ENCODE measurements at regions not wholly inside any gene's neighbourhood (a gene's known extent, or its start where the extent isn't known, plus 50 kb on each side); places are given as distances from the start of the nearest gene placed in this dataset.

GRCh38 chr11:69957849-69958248 lies 120.3 kb upstream of the ANO1 start:
- Histone ChIP-seq H3K9me3 (ENCODE audit: severe bottlenecking) (no peaks in the 10 kb centered on the region), H3K27me3 (ENCODE audit: insufficient read depth, low read depth, severe bottlenecking) (no peaks in the 10 kb centered on the region), H3K27ac (no peak overlapping the region), H3K36me3 (no peaks in the 10 kb centered on the region), H3K4me3 (ENCODE audit: low read depth, low read length) (no peak overlapping the region)
- no peak for DNase-seq
- no peak for TF ChIP-seq CTCF (IDR thresholded peaks at IDR 0.05; ENCODE audit: low read depth, low read length)

- Histone ChIP-seq H3K9me3 (ENCODE audit: severe bottlenecking) (no peaks in the 10 kb centered on the region), H3K4me3 (ENCODE audit: low read depth, low read length) (no peak overlapping the region), H3K36me3 (no peaks in the 10 kb centered on the region), H3K27ac (no peak overlapping the region), H3K27me3 (ENCODE audit: insufficient read depth, low read depth, severe bottlenecking) (no peaks in the 10 kb centered on the region)
- TF ChIP-seq CTCF (IDR thresholded peaks at IDR 0.05; ENCODE audit: low read depth, low read length) = no peak
- DNase-seq = no peak
Observed at GRCh38 chr11:69958308-69958707, 119.8 kb upstream of the ANO1 start.

GRCh38 chr11:69959461-69959860 lies 118.7 kb upstream of the ANO1 start:
- TF ChIP-seq CTCF (IDR thresholded peaks at IDR 0.05; ENCODE audit: low read depth, low read length) = no peak
- Histone ChIP-seq H3K27me3 (ENCODE audit: insufficient read depth, low read depth, severe bottlenecking) (no peaks in the 10 kb centered on the region), H3K36me3 (no peaks in the 10 kb centered on the region), H3K27ac (no peak overlapping the region), H3K4me3 (ENCODE audit: low read depth, low read length) (no peak overlapping the region), H3K9me3 (ENCODE audit: severe bottlenecking) (no peaks in the 10 kb centered on the region)
- DNase-seq = no peak

GRCh38 chr11:69961738-69962137 lies 116.4 kb upstream of the ANO1 start:
- Histone ChIP-seq H3K4me3 (ENCODE audit: low read depth, low read length) (no peak overlapping the region), H3K9me3 (ENCODE audit: severe bottlenecking) (no peaks in the 10 kb centered on the region), H3K27me3 (ENCODE audit: insufficient read depth, low read depth, severe bottlenecking) (no peaks in the 10 kb centered on the region), H3K36me3 (no peaks in the 10 kb centered on the region), H3K27ac (no peak overlapping the region)
- no peak for DNase-seq
- no peak for TF ChIP-seq CTCF (IDR thresholded peaks at IDR 0.05; ENCODE audit: low read depth, low read length)

- no peaks in the 10 kb centered on the region for H3K9me3 ChIP-seq (ENCODE audit: severe bottlenecking)
- no peak overlapping the region for H3K4me3 ChIP-seq (ENCODE audit: low read depth, low read length)
- TF ChIP-seq CTCF (IDR thresholded peaks at IDR 0.05; ENCODE audit: low read depth, low read length) = no peak
- DNase-seq = no peak
- H3K27ac ChIP-seq = no peak overlapping the region
- no peaks in the 10 kb centered on the region for H3K36me3 ChIP-seq
- H3K27me3 ChIP-seq (ENCODE audit: insufficient read depth, low read depth, severe bottlenecking) = no peaks in the 10 kb centered on the region
Observed at GRCh38 chr11:69962152-69962551, 116.0 kb upstream of the ANO1 start.

GRCh38 chr11:69963533-69964246 lies 114.4 kb upstream of the ANO1 start:
- no peak for DNase-seq
- Histone ChIP-seq H3K27ac (no peak overlapping the region), H3K36me3 (no peaks in the 10 kb centered on the region), H3K9me3 (ENCODE audit: severe bottlenecking) (no peaks in the 10 kb centered on the region), H3K27me3 (ENCODE audit: insufficient read depth, low read depth, severe bottlenecking) (no peaks in the 10 kb centered on the region), H3K4me3 (ENCODE audit: low read depth, low read length) (no peak overlapping the region)
- no peak for TF ChIP-seq CTCF (IDR thresholded peaks at IDR 0.05; ENCODE audit: low read depth, low read length)
